DND-41 (cell line): ENCODE measurements at regions not wholly inside any gene's neighbourhood (a gene's known extent, or its start where the extent isn't known, plus 50 kb on each side); places are given as distances from the start of the nearest gene placed in this dataset.

ENCODE experiments used
- EZH2 ChIP-seq: IDR thresholded peaks from 3 replicates; pipeline ENCODE4 v1.6.1; 2012; ENCODE audit warnings: borderline replicate concordance, low read depth, mild to moderate bottlenecking, moderate library complexity, low read length, inconsistent platforms; ENCODE audit not compliant: severe bottlenecking
- TF ChIP-seq, protein P1 (sequence below): IDR thresholded peaks from 2 replicates; pipeline ENCODE4 v1.5.1; 2012; ENCODE audit warnings: borderline replicate concordance, low read length, moderate library complexity, mild to moderate bottlenecking; ENCODE audit not compliant: poor library complexity, severe bottlenecking; ENCODE audit errors: extremely low read depth

DNA sequence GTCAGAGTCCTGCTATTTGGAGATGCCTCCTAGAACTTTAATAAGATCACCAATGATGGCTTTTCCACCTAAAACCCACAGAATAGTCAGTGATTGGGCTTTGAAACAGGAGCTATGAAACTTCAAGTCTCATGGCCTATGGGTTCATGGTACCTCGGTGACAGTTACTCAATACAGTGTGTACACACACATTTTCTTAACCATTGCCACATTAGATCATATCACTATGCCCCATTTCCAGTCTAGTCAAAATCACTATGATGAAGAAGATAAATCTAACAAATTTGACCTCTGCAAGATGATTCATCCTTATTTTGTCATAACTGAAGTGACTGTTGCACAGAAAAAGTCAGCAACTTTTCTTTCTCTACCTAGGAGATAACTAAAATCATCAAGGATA lies 86.8 kb upstream of the OR13F1 start:
- TF ChIP-seq, protein P1, sequence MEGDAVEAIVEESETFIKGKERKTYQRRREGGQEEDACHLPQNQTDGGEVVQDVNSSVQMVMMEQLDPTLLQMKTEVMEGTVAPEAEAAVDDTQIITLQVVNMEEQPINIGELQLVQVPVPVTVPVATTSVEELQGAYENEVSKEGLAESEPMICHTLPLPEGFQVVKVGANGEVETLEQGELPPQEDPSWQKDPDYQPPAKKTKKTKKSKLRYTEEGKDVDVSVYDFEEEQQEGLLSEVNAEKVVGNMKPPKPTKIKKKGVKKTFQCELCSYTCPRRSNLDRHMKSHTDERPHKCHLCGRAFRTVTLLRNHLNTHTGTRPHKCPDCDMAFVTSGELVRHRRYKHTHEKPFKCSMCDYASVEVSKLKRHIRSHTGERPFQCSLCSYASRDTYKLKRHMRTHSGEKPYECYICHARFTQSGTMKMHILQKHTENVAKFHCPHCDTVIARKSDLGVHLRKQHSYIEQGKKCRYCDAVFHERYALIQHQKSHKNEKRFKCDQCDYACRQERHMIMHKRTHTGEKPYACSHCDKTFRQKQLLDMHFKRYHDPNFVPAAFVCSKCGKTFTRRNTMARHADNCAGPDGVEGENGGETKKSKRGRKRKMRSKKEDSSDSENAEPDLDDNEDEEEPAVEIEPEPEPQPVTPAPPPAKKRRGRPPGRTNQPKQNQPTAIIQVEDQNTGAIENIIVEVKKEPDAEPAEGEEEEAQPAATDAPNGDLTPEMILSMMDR = no peak
- no peak for TF ChIP-seq EZH2
